ENCODE measurements at regions not wholly inside any gene's neighbourhood (a gene's known extent, or its start where the extent isn't known, plus 50 kb on each side); places are given as distances from the start of the nearest gene placed in this dataset.

GRCh38 chr21:15654171-15654570, 75.6 kb upstream of the USP25 start:
- TF ChIP-seq, protein P1, sequence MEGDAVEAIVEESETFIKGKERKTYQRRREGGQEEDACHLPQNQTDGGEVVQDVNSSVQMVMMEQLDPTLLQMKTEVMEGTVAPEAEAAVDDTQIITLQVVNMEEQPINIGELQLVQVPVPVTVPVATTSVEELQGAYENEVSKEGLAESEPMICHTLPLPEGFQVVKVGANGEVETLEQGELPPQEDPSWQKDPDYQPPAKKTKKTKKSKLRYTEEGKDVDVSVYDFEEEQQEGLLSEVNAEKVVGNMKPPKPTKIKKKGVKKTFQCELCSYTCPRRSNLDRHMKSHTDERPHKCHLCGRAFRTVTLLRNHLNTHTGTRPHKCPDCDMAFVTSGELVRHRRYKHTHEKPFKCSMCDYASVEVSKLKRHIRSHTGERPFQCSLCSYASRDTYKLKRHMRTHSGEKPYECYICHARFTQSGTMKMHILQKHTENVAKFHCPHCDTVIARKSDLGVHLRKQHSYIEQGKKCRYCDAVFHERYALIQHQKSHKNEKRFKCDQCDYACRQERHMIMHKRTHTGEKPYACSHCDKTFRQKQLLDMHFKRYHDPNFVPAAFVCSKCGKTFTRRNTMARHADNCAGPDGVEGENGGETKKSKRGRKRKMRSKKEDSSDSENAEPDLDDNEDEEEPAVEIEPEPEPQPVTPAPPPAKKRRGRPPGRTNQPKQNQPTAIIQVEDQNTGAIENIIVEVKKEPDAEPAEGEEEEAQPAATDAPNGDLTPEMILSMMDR (IDR thresholded peaks at IDR 0.05): no peak
- no peak for TF ChIP-seq ZFX (IDR thresholded peaks at IDR 0.05; ENCODE audit: borderline replicate concordance)
